B cell (primary cell): ENCODE measurements at regions not wholly inside any gene's neighbourhood (a gene's known extent, or its start where the extent isn't known, plus 50 kb on each side); places are given as distances from the start of the nearest gene placed in this dataset.

ENCODE experiments used
- EZH2 ChIP-seq: IDR thresholded peaks from 2 replicates; pipeline ENCODE4 v1.6.1; 2012; ENCODE audit warnings: borderline replicate concordance, low read depth, mild to moderate bottlenecking, moderate library complexity, low read length; ENCODE audit not compliant: insufficient read depth, poor library complexity, severe bottlenecking
- TF ChIP-seq, protein P1 (sequence below): fragments of 200-600 bp; IDR thresholded peaks from one replicate; pipeline ENCODE4 v1.8.0; 2022; ENCODE audit warnings: antibody characterized with exemption, mild to moderate bottlenecking

DNA sequence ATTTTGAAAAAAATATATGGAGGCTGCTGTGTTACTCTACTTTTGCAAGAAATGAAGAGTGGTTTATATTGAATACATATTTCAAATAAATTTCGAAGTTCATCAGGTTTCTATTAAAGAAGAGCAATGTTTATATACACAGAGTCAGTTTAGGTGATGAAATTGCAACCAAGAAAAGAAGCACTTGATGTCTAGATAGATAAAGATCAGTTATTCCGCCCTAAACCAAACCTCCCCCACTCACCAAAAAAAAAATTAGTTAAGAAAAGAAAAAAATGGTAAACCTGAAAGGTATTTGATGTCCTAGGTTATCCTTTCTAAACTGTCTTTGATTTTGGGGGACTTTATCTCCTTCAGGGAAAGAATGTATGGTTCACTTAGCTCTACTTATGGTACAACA is 111.8 kb downstream of the SKIDA1 start:
- TF ChIP-seq, protein P1, sequence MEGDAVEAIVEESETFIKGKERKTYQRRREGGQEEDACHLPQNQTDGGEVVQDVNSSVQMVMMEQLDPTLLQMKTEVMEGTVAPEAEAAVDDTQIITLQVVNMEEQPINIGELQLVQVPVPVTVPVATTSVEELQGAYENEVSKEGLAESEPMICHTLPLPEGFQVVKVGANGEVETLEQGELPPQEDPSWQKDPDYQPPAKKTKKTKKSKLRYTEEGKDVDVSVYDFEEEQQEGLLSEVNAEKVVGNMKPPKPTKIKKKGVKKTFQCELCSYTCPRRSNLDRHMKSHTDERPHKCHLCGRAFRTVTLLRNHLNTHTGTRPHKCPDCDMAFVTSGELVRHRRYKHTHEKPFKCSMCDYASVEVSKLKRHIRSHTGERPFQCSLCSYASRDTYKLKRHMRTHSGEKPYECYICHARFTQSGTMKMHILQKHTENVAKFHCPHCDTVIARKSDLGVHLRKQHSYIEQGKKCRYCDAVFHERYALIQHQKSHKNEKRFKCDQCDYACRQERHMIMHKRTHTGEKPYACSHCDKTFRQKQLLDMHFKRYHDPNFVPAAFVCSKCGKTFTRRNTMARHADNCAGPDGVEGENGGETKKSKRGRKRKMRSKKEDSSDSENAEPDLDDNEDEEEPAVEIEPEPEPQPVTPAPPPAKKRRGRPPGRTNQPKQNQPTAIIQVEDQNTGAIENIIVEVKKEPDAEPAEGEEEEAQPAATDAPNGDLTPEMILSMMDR: no peak
- TF ChIP-seq EZH2: no peak
